ENCODE measurements at regions not wholly inside any gene's neighbourhood (a gene's known extent, or its start where the extent isn't known, plus 50 kb on each side); places are given as distances from the start of the nearest gene placed in this dataset.

GRCh38 chr9:30744871-30745270, 1639.6 kb upstream of the ACO1 start:
- ChIA-PET CTCF (no interaction called here), POLR2A (no interaction called here)
- intact Hi-C loops (cut with micrococcal nuclease), result no loop called here
- H3K4me1 ChIP-seq (ENCODE audit: control insufficient read depth, extremely low read depth, insufficient read depth, low read length), result no peaks in the 10 kb centered on the region
- dilution Hi-C loops (cut with MboI; ENCODE audit: extremely low pct_ligation_motif_present, low sequenced_read_pairs), result no loop called here
- H3K4me3 ChIP-seq (replicated peaks in 1 of 3; ENCODE audit: insufficient read depth in 1 of 3, low read depth in 1 of 3, low read length in 3 of 3), result no peak overlapping the region
- DNase-seq (ENCODE audit: low read depth, low spot score), result no peak
- H3K9ac ChIP-seq (replicated peaks; ENCODE audit: extremely low read depth, insufficient read depth, low read length), result no peak overlapping the region
- BruUV-seq (replicated peaks), result no TSS peak
- TF ChIP-seq MYC (IDR thresholded peaks at IDR 0.05; ENCODE audit: low read depth, low read length), result no peak
- TF ChIP-seq POLR2AphosphoS5 (IDR thresholded peaks at IDR 0.05; ENCODE audit: insufficient read depth, low read depth, low read length), result no peak
- TF ChIP-seq CTCF (IDR thresholded peaks at IDR 0.05; ENCODE audit: extremely low read depth in 1 of 2, insufficient read depth in 1 of 2, low read depth in 1 of 2, low read length in 2 of 2), result no peak
- TF ChIP-seq JUN (IDR thresholded peaks at IDR 0.05; ENCODE audit: borderline replicate concordance, insufficient read depth, insufficient read length, low read depth), result no peak
- no peak for TF ChIP-seq GATA2 (IDR thresholded peaks at IDR 0.05; ENCODE audit: insufficient read depth, insufficient read length, low read depth, low read length)
- no peak for TF ChIP-seq EZH2 (IDR thresholded peaks at IDR 0.05; ENCODE audit: borderline replicate concordance, low read depth, low read length, severe bottlenecking)
- no peak for TF ChIP-seq FOS (IDR thresholded peaks at IDR 0.05; ENCODE audit: borderline replicate concordance, insufficient read depth, low read length)
- no peak for TF ChIP-seq MAX (IDR thresholded peaks at IDR 0.05; ENCODE audit: insufficient read depth, insufficient read length)
- no peak for TF ChIP-seq POLR2A (IDR thresholded peaks at IDR 0.05; ENCODE audit: low read depth, low read length)
- H2AFZ ChIP-seq (ENCODE audit: low read depth, low read length), result no peak overlapping the region
- no peaks in the 10 kb centered on the region for H3K9me1 ChIP-seq (replicated peaks; ENCODE audit: control insufficient read depth, extremely low read depth, insufficient read depth, low read length)
- no peak overlapping the region for H3K27ac ChIP-seq (ENCODE audit: insufficient read depth, low read depth, low read length)
- H3K4me2 ChIP-seq (ENCODE audit: insufficient read depth, low read length), result no peak overlapping the region
- no peaks in the 10 kb centered on the region for H3K79me2 ChIP-seq (ENCODE audit: control insufficient read depth, insufficient read depth, low read length)
- H3K9me3 ChIP-seq (replicated peaks; ENCODE audit: control insufficient read depth, insufficient read depth, low read length), result peaks cover 1% of the 10 kb centered on the region
- no peak for FAIRE-seq
- H3K27me3 ChIP-seq (ENCODE audit: control insufficient read depth in 2 of 2, insufficient read depth in 2 of 2, low read length in 2 of 2), result no peaks in the 10 kb centered on the region
- no peaks in the 10 kb centered on the region for H4K20me1 ChIP-seq (replicated peaks; ENCODE audit: control insufficient read depth, extremely low read depth, insufficient read depth, low read length)
- H3K36me3 ChIP-seq (ENCODE audit: control insufficient read depth in 2 of 2, extremely low read depth in 1 of 2, insufficient read depth in 2 of 2, low read length in 2 of 2), result no peaks in the 10 kb centered on the region
